DMS114 treated with DMSO at 0.1 percent for 48 hours (cell line): ENCODE measurements at regions not wholly inside any gene's neighbourhood (a gene's known extent, or its start where the extent isn't known, plus 50 kb on each side); places are given as distances from the start of the nearest gene placed in this dataset.
"Not testable (repeated sequence)": the region's sequence is repeated elsewhere in the genome, so short reads cannot be mapped to it uniquely, and the experiment has no call there.

Experiments used
- DNase-seq: peaks from one replicate; lab custom pipeline; 2025; ENCODE audit not compliant: unreplicated experiment; lab: John Stamatoyannopoulos, UW

DNA sequence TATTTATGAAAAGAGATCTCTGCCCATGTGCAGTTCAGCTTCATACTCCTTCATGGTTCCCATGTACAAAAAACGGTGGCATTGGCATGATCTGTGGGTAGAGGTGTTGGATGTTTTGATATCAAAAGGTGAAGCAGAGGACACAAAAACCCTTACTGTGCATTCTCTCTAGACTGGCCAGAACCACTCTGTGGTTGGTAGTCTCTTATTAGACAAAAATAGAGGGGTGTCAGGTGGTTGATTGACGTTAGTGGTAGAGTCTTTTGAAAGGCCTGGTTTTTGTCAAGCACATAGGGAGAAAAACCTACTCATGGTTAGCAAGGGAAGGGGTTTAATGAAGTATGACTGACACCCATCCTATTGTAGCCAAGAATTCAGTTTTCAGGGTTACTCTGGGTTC lies 400.0 kb upstream of the TMPRSS15 start:
- no peak for DNase-seq

DNA sequence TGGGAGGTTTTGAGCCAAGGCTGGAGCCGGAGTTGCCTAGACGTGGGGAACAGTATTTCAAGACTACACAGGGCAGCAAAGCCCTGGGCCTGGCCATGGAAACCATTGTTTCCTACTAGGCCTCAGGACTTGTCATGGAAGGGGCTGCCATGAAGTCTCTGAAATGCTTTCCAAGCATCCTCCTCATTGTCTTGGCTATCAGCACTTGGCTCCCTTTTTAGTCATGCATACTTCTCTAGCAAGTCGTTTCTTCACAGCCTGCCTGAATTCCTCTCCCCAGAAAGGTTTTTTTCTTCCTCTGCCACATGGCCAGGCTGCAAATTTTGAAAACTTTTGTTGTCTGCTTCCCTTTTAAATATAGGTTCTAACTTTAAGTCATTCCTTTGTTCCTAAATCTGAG lies 406.6 kb upstream of the TMPRSS15 start:
- DNase-seq: no peak

DNA sequence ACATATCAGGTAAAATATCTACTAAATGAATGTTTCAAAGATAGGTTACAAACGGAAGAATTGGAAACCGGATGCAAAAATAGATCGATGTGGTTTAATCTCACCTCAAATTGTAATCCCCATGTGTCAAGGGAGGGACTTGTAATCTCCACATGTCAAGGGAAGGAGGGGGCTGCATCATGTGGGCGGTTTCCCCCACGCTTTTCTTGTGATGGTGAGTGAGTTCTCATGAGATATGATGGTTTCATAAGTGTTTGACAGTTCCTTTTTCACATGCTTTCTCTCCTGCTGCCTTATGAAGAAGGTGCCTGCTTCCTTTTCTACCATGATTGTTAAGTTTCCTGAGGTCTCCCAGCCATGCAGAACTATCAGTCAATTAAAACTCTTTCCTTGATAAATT lies 408.7 kb upstream of the TMPRSS15 start:
- DNase-seq: no peak

DNA sequence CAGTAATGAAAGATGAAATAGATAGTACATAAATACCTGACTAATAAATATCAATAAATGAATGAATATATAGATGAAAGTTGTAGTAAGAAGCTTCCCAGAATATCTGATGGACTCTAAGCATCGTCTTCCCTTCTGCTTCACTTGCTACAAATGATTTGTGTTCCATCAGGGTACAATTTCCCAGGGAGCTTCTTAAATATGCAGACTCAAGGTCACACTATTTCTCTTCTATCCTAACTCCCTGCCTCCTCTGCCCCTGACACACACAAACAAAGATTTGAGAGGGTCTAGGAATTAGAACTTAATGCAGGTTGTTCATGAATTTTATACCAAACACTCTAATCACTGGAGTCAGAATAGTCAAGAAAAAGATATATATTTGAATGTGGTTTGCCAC lies 415.9 kb upstream of the TMPRSS15 start:
- DNase-seq: no peak

DNA sequence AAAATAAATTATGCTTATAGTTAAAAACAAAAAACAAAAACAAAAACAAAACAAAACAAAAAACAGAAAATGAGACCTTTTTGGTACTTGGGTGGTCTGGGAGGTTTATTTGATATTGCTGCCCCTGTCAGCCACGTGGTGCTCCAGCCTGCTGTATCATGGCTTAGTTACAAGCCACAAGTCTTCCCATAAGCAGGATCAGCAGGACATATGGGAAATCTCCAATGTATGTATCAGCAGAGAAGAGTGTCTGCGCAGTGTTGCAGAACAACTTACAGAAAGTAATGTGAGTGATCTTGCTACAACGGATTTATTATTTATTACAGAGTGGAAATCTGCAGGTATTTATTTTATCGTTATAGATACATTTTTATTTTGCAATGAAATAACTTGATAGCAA lies 423.0 kb upstream of the TMPRSS15 start:
- no peak for DNase-seq

DNA sequence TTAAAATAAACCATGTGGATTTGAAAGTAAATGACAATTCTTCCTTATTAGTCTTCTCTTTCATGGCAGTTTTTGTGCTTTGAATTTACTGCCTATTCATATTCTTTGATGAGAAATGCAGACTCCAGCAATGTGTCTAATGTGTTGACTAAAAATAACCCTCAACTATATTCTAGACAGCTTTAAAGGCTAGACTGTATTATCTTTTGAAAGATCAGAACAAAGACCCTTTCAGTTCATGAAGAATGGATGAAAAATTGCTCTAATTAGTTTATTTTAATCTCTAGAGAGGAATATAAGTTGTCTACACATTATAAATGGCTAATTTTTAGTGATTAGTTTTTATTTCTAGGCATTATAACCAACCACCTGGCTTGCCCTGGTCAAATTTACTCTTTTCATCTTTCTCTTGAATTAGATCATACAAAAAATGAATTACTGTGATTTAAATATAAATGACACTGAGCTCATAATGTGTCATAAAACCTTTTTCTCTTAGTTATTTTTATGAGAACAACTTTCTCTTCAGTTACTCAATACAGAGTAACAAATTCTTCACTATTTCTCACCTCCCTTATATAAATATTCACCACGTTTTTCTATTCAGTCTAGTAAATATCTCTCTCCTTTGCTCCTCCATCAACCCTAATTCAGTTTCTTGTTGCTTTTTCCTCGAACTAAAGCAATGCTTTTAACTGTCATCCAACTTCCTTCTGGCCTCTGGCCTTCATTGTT lies 428.5 kb upstream of the TMPRSS15 start:
- DNase-seq: no peak

DNA sequence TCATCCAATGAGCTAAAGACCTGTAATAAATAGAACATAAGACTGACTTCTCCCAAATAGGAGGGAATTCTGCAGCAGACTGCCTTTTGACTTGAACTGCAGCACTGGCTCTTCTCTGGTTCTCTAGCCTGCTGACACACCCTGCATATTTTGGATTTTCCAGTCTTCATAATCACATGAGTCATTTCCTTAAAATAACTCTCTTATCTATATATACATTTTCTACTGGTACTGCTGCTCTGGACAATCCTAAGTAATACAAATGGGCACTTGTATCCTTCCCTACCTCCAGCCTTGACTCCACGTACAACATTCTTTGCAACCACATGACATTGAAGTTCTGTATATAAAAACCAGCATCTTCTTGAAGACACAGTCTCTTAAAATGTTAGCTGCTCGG lies 429.4 kb upstream of the TMPRSS15 start:
- no peak for DNase-seq

DNA sequence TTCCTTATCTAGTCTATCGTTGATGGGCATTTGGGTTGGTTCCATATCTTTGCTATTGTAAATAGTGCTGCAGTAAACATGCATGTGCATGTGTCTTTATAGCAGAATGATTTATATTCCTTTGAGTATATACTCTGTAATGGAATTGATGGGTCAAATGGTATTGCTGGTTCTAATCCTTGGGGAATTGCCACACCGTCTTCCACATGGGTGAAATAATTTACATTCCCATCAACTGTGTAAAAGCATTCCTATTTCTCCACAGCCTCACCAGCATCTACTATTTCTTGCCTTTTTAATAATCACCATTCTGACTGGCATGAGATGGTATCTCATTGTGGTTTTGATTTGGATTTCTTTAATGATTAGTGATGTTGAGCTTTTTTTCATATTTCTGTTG lies 430.5 kb upstream of the TMPRSS15 start:
- not testable (repeated sequence) for DNase-seq

DNA sequence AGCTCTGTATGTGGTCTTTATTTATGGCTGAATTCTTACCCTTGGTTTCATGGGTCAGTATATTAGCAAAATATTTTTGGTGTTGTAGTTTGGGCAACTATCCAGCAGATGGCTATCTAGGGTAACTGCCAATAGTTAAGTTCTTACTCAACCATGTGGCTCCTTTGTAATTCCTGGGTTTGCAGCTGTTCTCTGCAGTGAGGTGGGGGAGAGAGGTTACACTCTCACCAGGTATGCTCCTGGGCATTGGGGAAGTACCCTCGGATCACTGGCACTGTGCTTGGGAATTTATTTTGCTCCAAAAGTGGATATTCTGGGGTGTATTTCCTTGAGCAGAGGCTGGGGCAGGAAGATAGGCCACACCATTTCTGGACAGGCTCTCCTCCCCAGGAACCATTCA lies 436.7 kb upstream of the TMPRSS15 start:
- DNase-seq: no peak

DNA sequence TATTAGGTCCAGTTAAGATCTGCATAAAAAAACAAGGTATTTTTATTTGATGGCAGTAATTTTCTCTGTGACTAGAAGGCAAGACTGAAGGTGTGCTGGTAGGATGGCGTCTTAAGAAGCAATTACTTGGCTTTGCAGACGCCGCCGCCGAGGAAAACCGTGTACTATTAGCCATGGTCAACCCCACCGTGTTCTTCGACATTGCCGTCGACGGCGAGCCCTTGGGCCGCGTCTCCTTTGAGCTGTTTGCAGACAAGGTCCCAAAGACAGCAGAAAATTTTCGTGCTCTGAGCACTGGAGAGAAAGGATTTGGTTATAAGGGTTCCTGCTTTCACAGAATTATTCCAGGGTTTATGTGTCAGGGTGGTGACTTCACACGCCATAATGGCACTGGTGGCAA lies 454.0 kb upstream of the TMPRSS15 start:
- not testable (repeated sequence) for DNase-seq

DNA sequence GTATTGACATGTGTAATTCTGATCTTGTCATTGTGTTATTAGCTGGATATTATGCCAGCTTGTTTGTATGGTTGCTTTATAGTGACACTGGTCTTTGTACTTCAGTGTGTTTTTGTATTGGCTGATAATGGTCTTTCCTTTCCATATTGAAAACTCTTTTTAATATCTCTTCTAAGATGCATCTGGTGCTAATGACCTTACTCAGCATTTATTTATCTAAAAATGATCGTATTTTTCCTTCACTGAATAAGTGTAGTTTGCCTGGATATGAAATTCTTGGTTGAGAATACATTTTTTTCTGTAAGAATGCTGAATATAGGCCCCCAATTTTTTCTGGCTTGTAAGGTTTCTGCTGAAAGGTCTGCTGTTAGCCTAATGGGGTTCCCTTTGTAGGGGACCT lies 465.5 kb upstream of the TMPRSS15 start:
- no peak for DNase-seq

DNA sequence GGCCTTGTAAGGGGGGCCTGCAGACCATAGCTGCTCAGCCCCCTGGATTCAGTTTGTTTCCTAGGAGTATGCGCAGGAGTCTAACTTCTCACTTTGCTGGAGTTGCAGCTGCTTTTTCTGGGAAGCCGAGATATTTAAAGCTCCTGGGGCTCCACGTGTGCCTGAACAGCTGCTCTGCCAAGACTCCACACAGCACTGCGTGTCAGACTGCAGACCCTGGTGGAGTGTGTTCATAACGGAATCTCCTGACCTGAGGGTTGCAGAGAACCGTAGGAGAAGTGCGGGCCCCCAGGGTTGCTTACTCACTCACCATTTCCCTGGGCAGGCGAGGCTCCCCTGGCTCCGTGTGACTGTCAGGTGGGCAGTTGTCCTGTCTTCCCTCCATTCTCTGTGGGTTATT lies 474.3 kb upstream of the TMPRSS15 start:
- DNase-seq: no peak

DNA sequence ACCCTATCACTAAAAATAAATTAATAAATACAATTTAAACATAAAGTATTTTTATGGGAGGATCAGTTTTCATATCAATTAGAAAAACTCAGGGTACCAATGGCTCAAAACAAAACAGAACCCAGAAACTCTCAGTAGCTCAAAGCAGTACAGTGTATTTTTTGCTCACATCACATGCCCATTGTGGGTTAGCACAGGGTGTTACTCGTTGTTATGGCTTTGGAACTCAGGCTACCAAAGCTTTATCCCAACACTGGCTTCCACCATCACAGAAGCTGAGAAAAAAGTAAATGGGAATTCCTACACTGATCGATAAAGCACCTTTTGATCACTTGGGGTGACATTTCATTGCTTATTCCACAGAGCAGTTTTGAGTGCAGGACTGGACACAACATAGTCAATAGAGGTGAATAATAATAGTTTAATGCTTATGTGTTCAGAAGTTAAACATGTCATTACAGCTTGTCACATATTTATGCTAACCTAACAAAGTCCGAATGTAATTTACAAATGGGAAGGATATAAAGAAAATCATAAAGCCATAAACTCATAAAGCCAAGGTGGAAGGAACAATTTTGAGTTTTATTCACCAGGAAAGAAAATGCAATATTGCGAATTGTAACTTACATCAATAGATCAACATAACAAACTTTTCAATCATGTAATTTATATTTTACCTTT lies 484.5 kb upstream of the TMPRSS15 start:
- no peak for DNase-seq

DNA sequence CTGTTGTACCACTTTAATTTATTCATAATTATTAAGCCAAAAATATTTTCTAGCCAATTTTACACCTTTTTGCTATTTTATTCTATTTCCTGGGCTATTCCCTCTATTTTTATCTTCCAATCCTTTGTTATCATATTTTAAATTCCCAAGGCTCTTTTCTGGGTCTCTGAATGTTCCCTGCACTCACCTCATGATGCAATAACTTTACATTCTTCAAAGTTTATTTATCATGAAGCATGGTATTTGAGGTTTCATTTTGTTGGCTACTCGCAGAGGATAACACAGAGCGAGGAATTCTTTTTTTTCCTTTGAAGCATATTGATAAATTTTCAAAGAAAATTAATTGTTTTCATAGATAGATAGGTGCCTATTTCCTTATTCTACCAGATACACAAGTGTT lies 489.8 kb upstream of the TMPRSS15 start:
- DNase-seq: no peak

DNA sequence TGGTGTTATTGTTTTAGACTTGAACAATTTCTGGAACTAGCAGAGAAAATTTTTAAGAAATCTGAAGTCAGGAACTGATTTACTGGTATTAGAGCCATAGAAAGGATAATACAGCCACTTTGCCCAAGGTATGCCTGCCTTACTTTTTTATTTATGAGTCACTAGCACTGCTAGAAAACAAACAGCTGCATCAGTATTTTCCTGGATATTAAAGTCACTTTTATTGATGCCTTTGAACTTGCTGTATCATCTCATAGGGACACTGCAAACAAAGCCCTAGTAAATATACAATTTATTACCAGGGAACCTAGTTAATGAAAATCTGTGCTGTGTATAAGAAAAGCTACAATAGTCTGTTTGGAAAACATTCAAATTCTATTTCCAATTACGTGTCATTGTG lies 490.8 kb upstream of the TMPRSS15 start:
- DNase-seq: no peak

DNA sequence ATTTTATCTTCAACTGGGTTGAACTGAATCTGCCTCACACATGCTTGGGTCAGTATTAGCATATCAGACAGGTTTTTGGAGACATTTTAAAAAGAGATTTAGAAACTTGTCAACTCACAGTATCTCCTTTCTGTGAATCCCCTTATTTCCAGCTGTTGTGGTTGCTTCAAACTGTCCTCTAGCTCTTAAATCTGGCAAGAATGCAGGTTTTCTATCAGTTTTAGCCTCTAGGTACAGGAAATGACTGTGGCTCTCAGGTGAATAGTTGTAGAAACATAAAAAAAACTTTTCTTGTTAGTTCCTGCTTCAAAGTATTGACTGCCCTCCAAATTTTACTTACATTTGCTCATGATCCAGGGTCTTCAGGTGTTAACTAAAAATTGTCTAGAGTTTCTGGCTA lies 495.7 kb upstream of the TMPRSS15 start:
- no peak for DNase-seq

DNA sequence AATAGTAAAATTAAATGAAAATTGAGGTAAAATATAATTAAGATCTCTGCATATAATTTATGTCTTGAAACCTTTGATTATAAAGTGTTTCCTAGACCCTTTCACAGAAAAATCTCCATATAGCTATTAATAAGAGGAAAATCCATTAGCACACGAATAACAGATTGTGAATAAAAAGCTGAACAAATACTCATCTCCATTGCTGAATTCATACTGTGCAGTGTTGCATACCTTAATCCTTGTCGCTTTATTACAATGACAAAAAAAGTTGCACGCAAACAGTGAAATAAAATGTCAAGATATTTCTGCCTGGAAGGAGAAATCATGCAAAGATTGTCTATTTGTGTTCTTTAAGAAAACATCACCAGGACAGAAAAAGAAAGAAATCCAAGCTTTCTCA lies 499.1 kb upstream of the TMPRSS15 start:
- no peak for DNase-seq

DNA sequence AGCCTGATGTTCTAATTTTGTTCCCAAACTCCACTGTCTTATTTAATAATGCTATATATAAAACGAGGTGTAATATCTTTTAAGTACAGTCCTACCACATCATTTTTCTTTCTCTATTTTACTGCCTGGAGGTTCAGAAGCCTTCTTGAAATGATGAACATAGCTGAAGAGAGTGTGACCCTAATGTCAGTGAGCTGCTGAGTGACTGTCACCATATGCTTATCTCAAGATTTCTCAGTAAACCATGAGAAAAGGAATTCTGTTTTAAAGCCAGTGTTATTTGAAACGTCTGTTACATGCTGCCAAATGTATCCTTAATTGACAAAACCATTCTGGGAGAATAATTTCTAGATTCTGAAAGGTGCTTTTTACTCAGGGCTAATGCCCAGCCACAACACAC lies 503.5 kb upstream of the TMPRSS15 start:
- no peak for DNase-seq

DNA sequence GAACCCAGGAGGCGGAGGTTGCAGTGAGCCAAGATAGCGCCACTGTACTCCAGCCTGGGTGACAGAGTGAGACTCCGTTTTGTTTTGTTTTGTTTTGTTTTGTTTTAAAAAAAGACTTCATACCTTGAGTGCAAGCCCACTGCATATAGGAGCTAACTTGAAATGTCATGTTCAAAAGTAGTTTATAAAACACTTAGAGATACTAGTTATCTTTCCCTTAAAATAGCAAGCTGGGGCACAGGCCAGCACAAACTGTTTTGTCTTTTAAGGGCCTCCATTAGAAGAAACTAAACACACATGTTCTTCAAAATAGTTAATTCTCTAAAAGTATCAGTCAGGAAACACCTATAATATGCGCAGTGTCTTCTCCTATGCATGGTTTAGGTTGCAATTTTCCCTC lies 505.1 kb upstream of the TMPRSS15 start:
- no peak for DNase-seq

DNA sequence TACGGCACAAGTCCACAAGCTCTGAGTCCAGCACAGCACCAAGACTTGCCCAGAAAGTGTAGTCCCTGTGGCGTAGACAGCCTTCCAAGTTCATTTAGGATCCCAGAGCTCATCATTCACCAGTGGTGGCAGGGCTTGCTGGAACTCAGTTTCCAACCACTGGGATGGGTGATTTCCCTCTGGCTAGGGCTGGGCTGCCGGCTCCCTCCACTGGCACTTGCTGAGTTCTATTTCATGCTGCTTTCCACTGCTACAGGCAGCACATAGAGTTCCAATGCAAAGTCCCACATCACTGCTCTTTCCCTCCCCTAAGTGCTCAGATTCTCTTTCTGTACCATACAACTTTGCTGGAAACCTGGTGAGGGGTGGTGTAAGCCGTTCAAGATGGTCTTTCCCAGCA lies 510.3 kb upstream of the TMPRSS15 start:
- DNase-seq: no peak

DNA sequence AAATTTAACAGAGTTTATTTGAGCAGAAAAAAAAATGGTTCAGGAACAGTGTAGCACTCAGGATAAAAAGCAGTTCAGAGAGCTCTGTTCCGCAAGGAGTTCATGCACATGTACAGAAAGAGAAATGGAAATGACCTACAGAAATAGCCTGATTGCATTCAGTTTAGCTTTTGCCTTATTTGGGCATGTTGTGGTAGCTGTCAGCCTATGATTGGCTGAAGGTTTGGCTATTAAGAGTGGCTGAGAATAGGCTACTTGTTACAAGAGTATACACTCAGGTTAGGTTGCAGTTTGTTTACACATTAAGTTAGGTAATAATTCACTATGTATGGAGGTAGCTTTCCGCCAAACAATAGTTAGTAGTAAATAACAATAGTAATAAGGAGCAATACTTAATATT lies 511.0 kb upstream of the TMPRSS15 start:
- no peak for DNase-seq

DNA sequence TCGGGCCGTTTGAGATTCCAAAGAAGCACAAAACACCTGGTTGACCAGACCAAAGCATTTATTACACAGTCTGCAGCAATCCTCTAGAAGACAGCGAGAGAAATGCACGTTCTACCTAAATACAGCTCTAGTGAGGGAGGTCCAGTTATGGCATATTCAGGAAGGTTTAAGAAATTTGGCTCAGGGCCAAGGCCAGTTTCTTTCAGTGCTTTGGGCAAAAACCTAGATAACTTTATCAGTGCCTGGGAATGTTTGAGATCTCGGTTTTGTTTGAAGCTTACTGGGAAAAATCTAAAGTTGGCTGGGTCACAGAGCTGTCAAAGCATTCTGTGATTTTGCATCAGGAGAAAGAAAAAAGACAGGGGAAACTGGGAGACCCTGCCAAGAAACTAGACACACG lies 514.0 kb upstream of the TMPRSS15 start:
- DNase-seq: no peak

DNA sequence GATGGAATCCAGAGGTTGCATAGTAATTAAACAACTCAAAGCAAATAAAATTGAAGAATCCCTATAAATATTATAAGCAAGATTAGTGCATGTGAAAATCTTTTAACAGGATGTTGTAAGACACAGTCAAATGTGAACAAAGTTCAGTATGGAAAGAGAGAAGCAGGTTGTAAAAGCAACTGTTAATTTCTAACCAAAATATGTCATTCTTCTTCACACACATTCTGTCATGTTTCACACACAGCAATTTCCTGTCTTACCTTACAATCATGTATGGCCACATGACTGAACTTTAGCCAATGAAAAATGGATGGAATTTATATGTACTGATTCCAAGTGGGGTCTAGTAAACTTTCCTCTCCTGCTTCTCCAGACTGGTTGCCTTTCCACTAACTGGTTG lies 527.7 kb upstream of the TMPRSS15 start:
- DNase-seq: no peak
